Hepatocyte (in vitro differentiated cells): ENCODE measurements at regions not wholly inside any gene's neighbourhood (a gene's known extent, or its start where the extent isn't known, plus 50 kb on each side); places are given as distances from the start of the nearest gene placed in this dataset.

Experiments used
- EZH2 ChIP-seq: fragments of 200-600 bp; sonication (generic); IDR thresholded peaks from 2 replicates; pipeline ENCODE4 v1.6.1; 2016; ENCODE audit warnings: antibody characterized with exemption, mild to moderate bottlenecking, borderline replicate concordance
- TF ChIP-seq, protein P1 (sequence below): fragments of 200-600 bp; sonication (generic); IDR thresholded peaks from 2 replicates; pipeline ENCODE4 v1.5.1; 2016; ENCODE audit warnings: antibody characterized with exemption, mild to moderate bottlenecking; ENCODE audit not compliant: poor library complexity

DNA sequence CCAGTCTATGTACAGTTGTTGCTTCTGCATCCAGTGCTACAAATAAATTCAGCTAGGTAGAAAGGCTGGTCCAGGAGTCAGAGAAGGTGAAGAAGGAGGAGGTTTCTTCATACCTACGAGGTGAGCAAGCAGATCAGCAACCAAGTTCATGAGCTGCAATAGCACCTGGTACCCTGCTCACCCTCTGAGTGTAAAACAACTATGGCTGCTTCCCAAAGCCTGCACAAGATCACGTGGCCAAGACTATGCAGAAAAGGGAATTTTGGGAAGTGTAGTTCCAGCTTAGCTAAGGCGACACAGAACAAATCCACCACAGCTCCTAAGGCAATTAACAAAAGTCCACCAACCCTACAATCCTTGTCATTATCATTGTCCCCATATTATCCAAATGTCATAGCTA lies 95.9 kb upstream of the AUTS2 start:
- TF ChIP-seq, protein P1, sequence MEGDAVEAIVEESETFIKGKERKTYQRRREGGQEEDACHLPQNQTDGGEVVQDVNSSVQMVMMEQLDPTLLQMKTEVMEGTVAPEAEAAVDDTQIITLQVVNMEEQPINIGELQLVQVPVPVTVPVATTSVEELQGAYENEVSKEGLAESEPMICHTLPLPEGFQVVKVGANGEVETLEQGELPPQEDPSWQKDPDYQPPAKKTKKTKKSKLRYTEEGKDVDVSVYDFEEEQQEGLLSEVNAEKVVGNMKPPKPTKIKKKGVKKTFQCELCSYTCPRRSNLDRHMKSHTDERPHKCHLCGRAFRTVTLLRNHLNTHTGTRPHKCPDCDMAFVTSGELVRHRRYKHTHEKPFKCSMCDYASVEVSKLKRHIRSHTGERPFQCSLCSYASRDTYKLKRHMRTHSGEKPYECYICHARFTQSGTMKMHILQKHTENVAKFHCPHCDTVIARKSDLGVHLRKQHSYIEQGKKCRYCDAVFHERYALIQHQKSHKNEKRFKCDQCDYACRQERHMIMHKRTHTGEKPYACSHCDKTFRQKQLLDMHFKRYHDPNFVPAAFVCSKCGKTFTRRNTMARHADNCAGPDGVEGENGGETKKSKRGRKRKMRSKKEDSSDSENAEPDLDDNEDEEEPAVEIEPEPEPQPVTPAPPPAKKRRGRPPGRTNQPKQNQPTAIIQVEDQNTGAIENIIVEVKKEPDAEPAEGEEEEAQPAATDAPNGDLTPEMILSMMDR: no peak
- TF ChIP-seq EZH2: no peak
